ENCODE measurements at regions not wholly inside any gene's neighbourhood (a gene's known extent, or its start where the extent isn't known, plus 50 kb on each side); places are given as distances from the start of the nearest gene placed in this dataset.

DNA sequence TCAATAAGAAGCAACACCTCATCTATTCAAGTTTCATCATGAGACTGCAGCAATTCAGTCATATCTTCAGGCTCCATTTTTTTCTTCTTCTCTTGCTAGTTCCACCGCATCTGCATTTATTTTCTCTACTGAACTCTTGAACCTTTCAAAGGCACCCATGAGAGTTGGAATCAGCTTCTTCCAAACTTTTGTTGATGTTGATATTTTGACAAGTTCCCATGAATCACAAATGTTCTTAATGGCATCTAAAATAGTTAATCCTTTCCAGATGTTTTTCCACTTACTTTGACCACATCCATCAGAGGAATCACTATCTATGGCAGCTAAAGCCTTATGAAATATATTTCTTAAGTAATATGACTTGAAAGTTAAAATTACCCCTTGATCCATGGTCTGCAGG is 434.3 kb downstream of the GPATCH2 start:
- TF ChIP-seq EZH2phosphoT487 (IDR thresholded peaks at IDR 0.05; ENCODE audit: low read depth) = no peak
- TF ChIP-seq, protein P1, sequence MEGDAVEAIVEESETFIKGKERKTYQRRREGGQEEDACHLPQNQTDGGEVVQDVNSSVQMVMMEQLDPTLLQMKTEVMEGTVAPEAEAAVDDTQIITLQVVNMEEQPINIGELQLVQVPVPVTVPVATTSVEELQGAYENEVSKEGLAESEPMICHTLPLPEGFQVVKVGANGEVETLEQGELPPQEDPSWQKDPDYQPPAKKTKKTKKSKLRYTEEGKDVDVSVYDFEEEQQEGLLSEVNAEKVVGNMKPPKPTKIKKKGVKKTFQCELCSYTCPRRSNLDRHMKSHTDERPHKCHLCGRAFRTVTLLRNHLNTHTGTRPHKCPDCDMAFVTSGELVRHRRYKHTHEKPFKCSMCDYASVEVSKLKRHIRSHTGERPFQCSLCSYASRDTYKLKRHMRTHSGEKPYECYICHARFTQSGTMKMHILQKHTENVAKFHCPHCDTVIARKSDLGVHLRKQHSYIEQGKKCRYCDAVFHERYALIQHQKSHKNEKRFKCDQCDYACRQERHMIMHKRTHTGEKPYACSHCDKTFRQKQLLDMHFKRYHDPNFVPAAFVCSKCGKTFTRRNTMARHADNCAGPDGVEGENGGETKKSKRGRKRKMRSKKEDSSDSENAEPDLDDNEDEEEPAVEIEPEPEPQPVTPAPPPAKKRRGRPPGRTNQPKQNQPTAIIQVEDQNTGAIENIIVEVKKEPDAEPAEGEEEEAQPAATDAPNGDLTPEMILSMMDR (IDR thresholded peaks at IDR 0.05; ENCODE audit: low read depth, low read length) = no peak

Data from OCI-LY3 (cell line).